D721Med (cell line): ENCODE measurements at regions not wholly inside any gene's neighbourhood (a gene's known extent, or its start where the extent isn't known, plus 50 kb on each side); places are given as distances from the start of the nearest gene placed in this dataset.

Experiments used
- DNase-seq: peaks from one replicate; pipeline ENCODE4 v3.0.0; 2011; ENCODE audit warnings: low spot score; ENCODE audit not compliant: insufficient read length
- FAIRE-seq: peaks from 2 replicates; lab custom pipeline; 2011; peaks lifted over from hg19 to GRCh38; lab: Jason Lieb, UNC
- CTCF ChIP-seq: IDR thresholded peaks from 2 replicates; pipeline ENCODE4 v1.5.1; 2012; ENCODE audit warnings: mild to moderate bottlenecking, control low read depth; ENCODE audit not compliant: insufficient read depth; ENCODE audit errors: missing control alignments

GRCh38 chr4:164695650-164696049 lies 58.3 kb upstream of the SMIM31 start:
- DNase-seq = no peak
- no peak for FAIRE-seq
- TF ChIP-seq CTCF = no peak

GRCh38 chr4:164700471-164700870 lies 53.5 kb upstream of the SMIM31 start:
- no peak for FAIRE-seq
- DNase-seq = no peak
- TF ChIP-seq CTCF = peak; percentile 50

- no peak for TF ChIP-seq CTCF
- no peak for FAIRE-seq
- no peak for DNase-seq
Observed at GRCh38 chr4:164701665-164702064, 52.3 kb upstream of the SMIM31 start.
